H1 (cell line): ENCODE measurements at regions not wholly inside any gene's neighbourhood (a gene's known extent, or its start where the extent isn't known, plus 50 kb on each side); places are given as distances from the start of the nearest gene placed in this dataset.

Experiments used
- CTCF ChIA-PET: fragments of 300-600 bp; sonication (Branson Sonifier 250); formaldehyde crosslinking; loops from one replicate; lab custom pipeline; 2021; ENCODE audit not compliant: partially characterized antibody; lab: Charles Lee
- POLR2A ChIA-PET: fragments of 300-600 bp; sonication (Branson Sonifier 250); formaldehyde crosslinking; loops from one replicate; lab custom pipeline; 2021; ENCODE audit warnings: inconsistent platforms; ENCODE audit not compliant: partially characterized antibody; lab: Charles Lee
- DNase-seq, 2 experiments: peaks; one replicate each; pipeline versions ENCODE4 v3.0.0 to v3.0.0-alpha.2; 2010 to 2022; ENCODE audit warnings: low spot score in 2 of 2, low read depth in 1 of 2, mixed read lengths in 1 of 2
- FAIRE-seq: peaks from 2 replicates; lab custom pipeline; 2011; peaks lifted over from hg19 to GRCh38; lab: Jason Lieb, UNC
- H2AFZ ChIP-seq: 2 replicates; pipeline ENCODE4 v1.8.1; 2012; ENCODE audit warnings: low read length, inconsistent platforms
- H2AK5ac ChIP-seq: 2 replicates; pipeline ENCODE4 v1.6.1; 2013; ENCODE audit warnings: low read depth, low read length
- H2BK120ac ChIP-seq: replicated peaks from 2 replicates; pipeline ENCODE3; 2013; ENCODE audit warnings: low read depth, low read length, inconsistent platforms
- H2BK12ac ChIP-seq: 2 replicates; pipeline ENCODE4 v1.6.1; 2013; ENCODE audit warnings: low read depth, low read length
- H2BK15ac ChIP-seq: 2 replicates; pipeline ENCODE4 v1.6.1; 2013; ENCODE audit warnings: low read length
- H2BK20ac ChIP-seq: 2 replicates; pipeline ENCODE4 v1.6.1; 2013; ENCODE audit warnings: low read length
- H2BK5ac ChIP-seq: 2 replicates; pipeline ENCODE4 v1.6.1; 2013; ENCODE audit warnings: low read depth, low read length
- H3K14ac ChIP-seq: 2 replicates; pipeline ENCODE4 v1.6.1; 2013; ENCODE audit warnings: inconsistent platforms; ENCODE audit not compliant: insufficient read length
- H3K18ac ChIP-seq: 2 replicates; pipeline ENCODE4 v1.6.1; 2013; ENCODE audit warnings: low read length; ENCODE audit errors: extremely low read depth
- H3K23ac ChIP-seq: 2 replicates; pipeline ENCODE4 v1.6.1; 2013; ENCODE audit warnings: inconsistent platforms; ENCODE audit not compliant: insufficient read length
- H3K23me2 ChIP-seq: 2 replicates; pipeline ENCODE4 v1.6.1; 2013; ENCODE audit warnings: low read depth, low read length
- H3K27ac ChIP-seq: 2 replicates; pipeline ENCODE4 v1.6.1; 2011; ENCODE audit warnings: low read depth, low read length, inconsistent platforms
- H3K27me3 ChIP-seq, 4 experiments: replicated peaks in 1 of 4; 1 replicate in 1 of 4; 2 replicates in 3 of 4; pipeline versions ENCODE4 v1.6.1 to v1.8.1; 2011 to 2013; ENCODE audit warnings: low read length in 3 of 4, mild to moderate bottlenecking in 3 of 4, inconsistent platforms in 2 of 4, mixed read lengths in 2 of 4, moderate library complexity in 1 of 4; ENCODE audit not compliant: control insufficient read depth in 3 of 4, insufficient read depth in 3 of 4; ENCODE audit errors: extremely low read depth in 1 of 4
- H3K36me3 ChIP-seq, 4 experiments: 2 replicates each; pipeline versions ENCODE4 v1.6.1 to v1.8.1; 2011 to 2013; ENCODE audit warnings: mild to moderate bottlenecking in 4 of 4, low read length in 3 of 4, moderate library complexity in 2 of 4, control low read depth in 1 of 4, inconsistent platforms in 1 of 4; ENCODE audit not compliant: insufficient read depth in 4 of 4, control insufficient read depth in 2 of 4
- H3K4ac ChIP-seq: replicated peaks from 2 replicates; pipeline ENCODE3; 2013; ENCODE audit warnings: low read length, low read depth, mixed read lengths, inconsistent platforms; ENCODE audit not compliant: insufficient read length
- H3K4me1 ChIP-seq, 4 experiments: replicated peaks in 1 of 4; 1 replicate in 1 of 4; 2 replicates in 3 of 4; pipeline versions ENCODE4 v1.6.1 to v1.8.1; 2011 to 2013; ENCODE audit warnings: low read length in 3 of 4, inconsistent platforms in 2 of 4, mixed read lengths in 1 of 4; ENCODE audit not compliant: insufficient read depth in 4 of 4, control insufficient read depth in 3 of 4
- H3K4me2 ChIP-seq, 2 experiments: 2 replicates each; pipeline versions ENCODE4 v1.6.1 to v1.8.1; 2011 to 2013; ENCODE audit warnings: low read depth in 2 of 2, low read length in 2 of 2, control low read depth in 1 of 2, inconsistent platforms in 1 of 2, mild to moderate bottlenecking in 1 of 2; ENCODE audit not compliant: insufficient read depth in 1 of 2
- H3K4me3 ChIP-seq, 4 experiments: fragments of 200-600, 300-600 bp in 1 of 4; sonication (generic), shearing (Covaris generic), sonication (Bioruptor Twin) in 1 of 4; 2 replicates each; pipeline versions ENCODE4 v1.5.1 to v1.8.1; 2011 to 2016; ENCODE audit warnings: low read length in 4 of 4, low read depth in 3 of 4, control low read depth in 2 of 4, inconsistent platforms in 2 of 4, mild to moderate bottlenecking in 2 of 4, mixed read lengths in 1 of 4, moderate library complexity in 1 of 4; ENCODE audit not compliant: insufficient read depth in 2 of 4; ENCODE audit errors: extremely low read depth in 1 of 4
- H3K56ac ChIP-seq: replicated peaks from 2 replicates; pipeline ENCODE3; 2013; ENCODE audit warnings: low read depth, mild to moderate bottlenecking, mixed read lengths, low read length, inconsistent platforms; ENCODE audit not compliant: insufficient read length
- H3K79me1 ChIP-seq: 2 replicates; pipeline ENCODE4 v1.6.1; 2013; ENCODE audit warnings: low read depth, low read length, control low read depth
- H3K79me2 ChIP-seq, 2 experiments: 2 replicates each; pipeline versions ENCODE4 v1.6.1 to v1.8.1; 2012 to 2013; ENCODE audit warnings: low read length in 2 of 2, mild to moderate bottlenecking in 2 of 2, inconsistent platforms in 1 of 2; ENCODE audit not compliant: insufficient read depth in 2 of 2, control insufficient read depth in 1 of 2
- H3K9ac ChIP-seq, 4 experiments: replicated peaks in 1 of 4; 1 replicate in 1 of 4; 2 replicates in 3 of 4; pipeline versions ENCODE4 v1.6.1 to v1.8.1; 2011 to 2013; ENCODE audit warnings: low read depth in 3 of 4, low read length in 3 of 4, control low read depth in 2 of 4, mild to moderate bottlenecking in 2 of 4, moderate library complexity in 2 of 4, inconsistent platforms in 1 of 4; ENCODE audit errors: extremely low read depth in 1 of 4
- H3K9me3 ChIP-seq, 2 experiments: 2 replicates each; pipeline versions ENCODE4 v1.6.1 to v1.8.1; 2012 to 2013; ENCODE audit warnings: mild to moderate bottlenecking in 2 of 2, moderate library complexity in 2 of 2, control low read depth in 1 of 2, inconsistent platforms in 1 of 2, low read depth in 1 of 2, low read length in 1 of 2, mixed read lengths in 1 of 2; ENCODE audit not compliant: insufficient read depth in 2 of 2
- H4K20me1 ChIP-seq, 2 experiments: replicated peaks in 1 of 2; 2 replicates each; pipeline versions ENCODE3 to v1.8.1; 2011 to 2013; ENCODE audit warnings: inconsistent platforms in 2 of 2, low read length in 2 of 2, mild to moderate bottlenecking in 1 of 2; ENCODE audit not compliant: insufficient read depth in 2 of 2, control insufficient read depth in 1 of 2
- H4K5ac ChIP-seq: 2 replicates; pipeline ENCODE4 v1.6.1; 2013; ENCODE audit warnings: low read length, low read depth, mixed read lengths, inconsistent platforms; ENCODE audit not compliant: insufficient read length
- H4K8ac ChIP-seq: 2 replicates; pipeline ENCODE4 v1.8.0; 2013; ENCODE audit warnings: mild to moderate bottlenecking, moderate library complexity, low read length, inconsistent platforms; ENCODE audit not compliant: insufficient read depth; ENCODE audit errors: extremely low read depth
- H4K91ac ChIP-seq: replicated peaks from 2 replicates; pipeline ENCODE3; 2013; ENCODE audit warnings: low read length, mixed read lengths, inconsistent platforms; ENCODE audit not compliant: insufficient read length
- CHD7 ChIP-seq: fragments of 300-600 bp; sonication (generic); IDR thresholded peaks from 2 replicates; pipeline ENCODE4 v1.7.1; 2012; ENCODE audit warnings: low read length, moderate library complexity, mild to moderate bottlenecking, inconsistent platforms; ENCODE audit not compliant: insufficient replicate concordance
- WGBS, 2 experiments: shearing (Covaris generic) in 1 of 2; methylation state at CpG; one replicate each; pipeline versions ENCODE4 v1.1.6 to v1.1.7; 2013 to 2015; ENCODE audit warnings: low lambda C conversion rate in 2 of 2, mixed read lengths in 2 of 2, inconsistent platforms in 1 of 2, low coverage in 1 of 2, missing lambda C conversion rate in 1 of 2; ENCODE audit not compliant: insufficient replicate concordance in 2 of 2, insufficient coverage in 1 of 2, insufficient read length in 1 of 2; ENCODE audit errors: extremely low coverage in 1 of 2, missing lambda C conversion rate in 1 of 2; 5-methylcytosine and 5-hydroxymethylcytosine counted together

GRCh38 chr12:112741106-112741505 is 50.4 kb upstream of the RPH3A start:
- Histone ChIP-seq H3K27me3 (no peaks in the 10 kb centered on the region), H3K79me2 (no peaks in the 10 kb centered on the region), H3K14ac (no peak overlapping the region), H2BK20ac (no peak overlapping the region), H3K27ac (no peak overlapping the region), H4K8ac (no peak overlapping the region), H3K4me3 (no peak overlapping the region), H2BK5ac (no peak overlapping the region), H4K91ac (no peak overlapping the region), H2BK12ac (no peak overlapping the region), H2AK5ac (no peak overlapping the region), H2AFZ (no peak overlapping the region), H3K36me3 (no peaks in the 10 kb centered on the region), H3K9ac (no peak overlapping the region), H2BK120ac (no peak overlapping the region), H3K79me1 (no peaks in the 10 kb centered on the region), H3K18ac (no peak overlapping the region), H4K5ac (no peak overlapping the region), H3K4me1 (no peaks in the 10 kb centered on the region), H3K4me2 (no peak overlapping the region), H4K20me1 (no peaks in the 10 kb centered on the region), H3K4ac (no peak overlapping the region), H2BK15ac (no peak overlapping the region), H3K23ac (no peak overlapping the region), H3K23me2 (no peaks in the 10 kb centered on the region), H3K9me3 (no peaks in the 10 kb centered on the region), H3K56ac (no peak overlapping the region)
- POLR2A ChIA-PET, result no interaction called here
- FAIRE-seq (no peak), DNase-seq (no peak)
- CTCF ChIA-PET, result interaction anchor here (0.6 to 1.8 kb wide), 5 partner anchors 9 to 1397 kb away, joined by 3 to 9 read pairs (median 4); no protein-coding TSS in a partner anchor
- 94% methylated on average over 2 of the region's 2 CpGs; no CpG with 5 or more reads in 1 of the 2 experiments for WGBS, 2 experiments
- TF ChIP-seq CHD7, result no peak
